OCI-LY7 (cell line): ENCODE measurements at regions not wholly inside any gene's neighbourhood (a gene's known extent, or its start where the extent isn't known, plus 50 kb on each side); places are given as distances from the start of the nearest gene placed in this dataset.

Experiments used
- BruUV-seq: library from RNA; stranded (reverse); fragments of 400-500 nt; replicated peaks from 2 replicates; lab custom pipeline; 2021; lab: Mats Ljungman, UMichigan
- CTCF ChIA-PET: fragments of 300-600 bp; sonication (Branson Sonifier 250); formaldehyde crosslinking; loops from one replicate; lab custom pipeline; 2022; ENCODE audit warnings: antibody characterized with exemption; ENCODE audit not compliant: unreplicated experiment; lab: Charles Lee
- POLR2A ChIA-PET: fragments of 300-600 bp; sonication (Branson Sonifier 250); formaldehyde crosslinking; loops from one replicate; lab custom pipeline; 2022; ENCODE audit warnings: antibody characterized with exemption; lab: Charles Lee
- DNase-seq: peaks from one replicate; pipeline ENCODE4 v3.0.0-alpha.2; 2015; ENCODE audit warnings: low spot score
- H2AFZ ChIP-seq: fragments of 200-600 bp; sonication (generic), shearing (Covaris generic); 2 replicates; pipeline ENCODE4 v1.6.1; 2014; ENCODE audit warnings: mild to moderate bottlenecking, antibody characterized with exemption, low read length, moderate library complexity
- H3K27ac ChIP-seq: fragments of 200-600 bp; sonication (generic); 2 replicates; pipeline ENCODE4 v1.5.1; 2014; ENCODE audit warnings: mixed run types, low read depth, mild to moderate bottlenecking, moderate library complexity, low read length, inconsistent platforms; ENCODE audit not compliant: poor library complexity, severe bottlenecking
- H3K36me3 ChIP-seq: fragments of 200-600 bp; sonication (generic); 2 replicates; pipeline ENCODE4 v1.6.1; 2014; ENCODE audit warnings: mild to moderate bottlenecking, antibody characterized with exemption, low read length, moderate library complexity, mixed read lengths; ENCODE audit not compliant: insufficient read depth
- H3K4me1 ChIP-seq: fragments of 200-600 bp; sonication (generic); 2 replicates; pipeline ENCODE4 v1.5.1; 2014; ENCODE audit warnings: mild to moderate bottlenecking, low read length; ENCODE audit not compliant: insufficient read depth, poor library complexity, severe bottlenecking
- H3K4me2 ChIP-seq: fragments of 200-600 bp; sonication (generic); 2 replicates; pipeline ENCODE4 v1.6.1; 2014; ENCODE audit warnings: mild to moderate bottlenecking, low read length
- H3K4me3 ChIP-seq: fragments of 200-600 bp; sonication (generic); 2 replicates; pipeline ENCODE4 v1.5.1; 2014; ENCODE audit warnings: mild to moderate bottlenecking, low read depth, low read length; ENCODE audit not compliant: poor library complexity, severe bottlenecking
- H3K79me2 ChIP-seq: fragments of 200-600 bp; sonication (generic); 2 replicates; pipeline ENCODE4 v1.6.1; 2016; ENCODE audit warnings: low read depth, mild to moderate bottlenecking, low read length, moderate library complexity, mixed read lengths; ENCODE audit not compliant: insufficient read depth
- H3K9me2 ChIP-seq: fragments of 200-600 bp; sonication (generic); 2 replicates; pipeline ENCODE4 v1.6.1; 2016; ENCODE audit warnings: mild to moderate bottlenecking, low read length, mixed read lengths; ENCODE audit not compliant: insufficient read depth
- H3K9me3 ChIP-seq: fragments of 200-600 bp; sonication (generic); 2 replicates; pipeline ENCODE4 v1.6.1; 2014; ENCODE audit warnings: mild to moderate bottlenecking, mixed run types, low read length, mixed read lengths
- H4K20me1 ChIP-seq: fragments of 200-600 bp; sonication (generic); 2 replicates; pipeline ENCODE4 v1.6.1; 2014; ENCODE audit warnings: mild to moderate bottlenecking, antibody characterized with exemption, low read length, moderate library complexity, mixed read lengths; ENCODE audit not compliant: insufficient read depth
- CTCF ChIP-seq: fragments of 200-600 bp; sonication (generic); conservative IDR thresholded peaks from 2 replicates; pipeline ENCODE4 v1.5.1; 2014; ENCODE audit warnings: mild to moderate bottlenecking, antibody characterized with exemption, low read length, moderate library complexity, mixed read lengths
- EZH2phosphoT487 ChIP-seq: fragments of 200-600 bp; sonication (generic); IDR thresholded peaks from 2 replicates; pipeline ENCODE4 v1.6.1; 2018; ENCODE audit warnings: low read depth, borderline replicate concordance, mild to moderate bottlenecking, mixed run types, antibody characterized with exemption, low read length, moderate library complexity, mixed read lengths
- intact Hi-C: fragments of 100-400 bp; cut with micrococcal nuclease; formaldehyde crosslinking; loops from one replicate; pipeline ENCODE4 v1.10.0; 2022; ENCODE audit not compliant: unreplicated experiment

GRCh38 chr17:77899498-77899897 lies 59.0 kb upstream of the TNRC6C start:
- Histone ChIP-seq H3K79me2 (no peaks in the 10 kb centered on the region), H3K9me3 (no peaks in the 10 kb centered on the region), H4K20me1 (no peaks in the 10 kb centered on the region), H3K4me2 (no peak overlapping the region), H3K27ac (no peak overlapping the region), H3K9me2 (no peaks in the 10 kb centered on the region), H3K4me3 (no peak overlapping the region), H3K36me3 (no peaks in the 10 kb centered on the region), H2AFZ (no peak overlapping the region), H3K4me1 (peaks cover 9% of the 10 kb centered on the region)
- BruUV-seq, result no TSS peak
- no peak for DNase-seq
- intact Hi-C loops, result no loop called here
- ChIA-PET CTCF (no interaction called here), POLR2A (interaction anchor here (0.6 kb wide), 1 partner anchor 59 kb away, joined by 3 read pairs; the partner anchor contains the start of gene TNRC6C)
- TF ChIP-seq EZH2phosphoT487, result no peak
- no peak for TF ChIP-seq CTCF

GRCh38 chr17:77901481-77901880 lies 57.0 kb upstream of the TNRC6C start:
- Histone ChIP-seq H3K4me1 (peaks cover 9% of the 10 kb centered on the region), H3K9me3 (no peaks in the 10 kb centered on the region), H3K9me2 (no peaks in the 10 kb centered on the region), H4K20me1 (no peaks in the 10 kb centered on the region), H2AFZ (no peak overlapping the region), H3K79me2 (no peaks in the 10 kb centered on the region), H3K4me2 (no peak overlapping the region), H3K36me3 (no peaks in the 10 kb centered on the region), H3K4me3 (no peak overlapping the region), H3K27ac (no peak overlapping the region)
- no TSS peak for BruUV-seq
- intact Hi-C loops, result no loop called here
- no peak for DNase-seq
- no peak for TF ChIP-seq EZH2phosphoT487
- no peak for TF ChIP-seq CTCF
- ChIA-PET POLR2A (interaction anchor here (0.5 kb wide), 1 partner anchor 791 kb away, joined by 5 read pairs; no protein-coding TSS in a partner anchor), CTCF (no interaction called here)

- Histone ChIP-seq H3K9me2 (no peaks in the 10 kb centered on the region), H3K4me1 (no peaks in the 10 kb centered on the region), H3K9me3 (no peaks in the 10 kb centered on the region), H3K4me2 (no peak overlapping the region), H3K4me3 (no peak overlapping the region), H3K36me3 (no peaks in the 10 kb centered on the region), H4K20me1 (no peaks in the 10 kb centered on the region), H3K79me2 (no peaks in the 10 kb centered on the region), H2AFZ (no peak overlapping the region), H3K27ac (no peak overlapping the region)
- ChIA-PET CTCF (no interaction called here), POLR2A (interaction anchor here (0.7 kb wide), 1 partner anchor 73 kb away, joined by 5 read pairs; no protein-coding TSS in a partner anchor)
- DNase-seq, result no peak
- TF ChIP-seq EZH2phosphoT487 (no peak), CTCF (no peak)
- no TSS peak for BruUV-seq
- intact Hi-C loops, result no loop called here
Observed at GRCh38 chr17:77905266-77905665, 53.2 kb upstream of the TNRC6C start.
